ENCODE measurements at regions not wholly inside any gene's neighbourhood (a gene's known extent, or its start where the extent isn't known, plus 50 kb on each side); places are given as distances from the start of the nearest gene placed in this dataset.
A peak's percentile ranks its signal among the peaks of the same experiment; 100 is the strongest.
"Not testable (repeated sequence)": the region's sequence is repeated elsewhere in the genome, so short reads cannot be mapped to it uniquely, and the experiment has no call there.

DNA sequence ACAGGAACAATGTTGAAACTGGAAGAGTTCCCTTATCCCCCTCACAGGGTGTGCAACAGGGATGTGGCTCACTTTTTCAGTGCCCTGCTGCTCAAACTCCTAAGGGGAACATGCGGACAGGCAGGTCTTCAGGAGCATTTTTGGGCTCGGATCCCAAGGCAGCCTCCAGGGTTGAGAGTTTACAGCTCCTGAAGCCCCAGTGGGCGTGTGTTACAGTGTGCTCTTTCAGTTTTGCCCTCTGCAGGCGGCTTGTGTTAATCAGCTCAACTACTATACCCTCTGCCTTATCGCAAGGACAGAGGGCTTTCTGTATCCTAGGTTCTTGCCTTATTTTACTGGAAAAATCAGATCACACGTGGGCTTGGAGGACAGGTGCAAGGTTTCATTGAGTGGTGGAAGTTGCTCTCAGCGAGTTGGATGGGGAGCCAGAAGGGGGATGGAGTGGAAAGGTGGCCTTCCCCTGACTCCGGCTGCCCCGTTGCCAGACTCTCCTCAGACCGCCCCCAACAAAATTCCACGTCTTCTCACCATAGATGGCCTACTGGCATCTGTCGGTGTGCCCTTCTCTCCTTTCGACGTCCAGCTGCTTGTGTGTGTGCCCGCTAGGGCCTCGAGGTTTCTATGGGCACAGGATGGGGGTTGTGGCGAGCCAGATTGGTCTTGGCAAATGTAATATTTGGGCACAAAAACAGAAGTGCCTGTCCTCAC lies 541.9 kb downstream of the TMX3 start:
- TF ChIP-seq, protein P1, sequence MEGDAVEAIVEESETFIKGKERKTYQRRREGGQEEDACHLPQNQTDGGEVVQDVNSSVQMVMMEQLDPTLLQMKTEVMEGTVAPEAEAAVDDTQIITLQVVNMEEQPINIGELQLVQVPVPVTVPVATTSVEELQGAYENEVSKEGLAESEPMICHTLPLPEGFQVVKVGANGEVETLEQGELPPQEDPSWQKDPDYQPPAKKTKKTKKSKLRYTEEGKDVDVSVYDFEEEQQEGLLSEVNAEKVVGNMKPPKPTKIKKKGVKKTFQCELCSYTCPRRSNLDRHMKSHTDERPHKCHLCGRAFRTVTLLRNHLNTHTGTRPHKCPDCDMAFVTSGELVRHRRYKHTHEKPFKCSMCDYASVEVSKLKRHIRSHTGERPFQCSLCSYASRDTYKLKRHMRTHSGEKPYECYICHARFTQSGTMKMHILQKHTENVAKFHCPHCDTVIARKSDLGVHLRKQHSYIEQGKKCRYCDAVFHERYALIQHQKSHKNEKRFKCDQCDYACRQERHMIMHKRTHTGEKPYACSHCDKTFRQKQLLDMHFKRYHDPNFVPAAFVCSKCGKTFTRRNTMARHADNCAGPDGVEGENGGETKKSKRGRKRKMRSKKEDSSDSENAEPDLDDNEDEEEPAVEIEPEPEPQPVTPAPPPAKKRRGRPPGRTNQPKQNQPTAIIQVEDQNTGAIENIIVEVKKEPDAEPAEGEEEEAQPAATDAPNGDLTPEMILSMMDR (IDR thresholded peaks at IDR 0.05) = no peak
- Mint-ChIP-seq H3K36me3 (ENCODE audit: low read depth) (peaks cover 4% of the 10 kb centered on the region), H3K4me3 (ENCODE audit: unreplicated experiment) (no peak overlapping the region), H3K4me1 (ENCODE audit: low read depth) (peaks cover under 1% of the 10 kb centered on the region), H3K9me3 (ENCODE audit: low read depth) (peaks cover 25% of the 10 kb centered on the region), H3K27me3 (ENCODE audit: low read depth) (no peaks in the 10 kb centered on the region), H3K27ac (ENCODE audit: unreplicated experiment) (no peak overlapping the region)
- peak; percentile 57 for DNase-seq (ENCODE audit: low spot score)

DNA sequence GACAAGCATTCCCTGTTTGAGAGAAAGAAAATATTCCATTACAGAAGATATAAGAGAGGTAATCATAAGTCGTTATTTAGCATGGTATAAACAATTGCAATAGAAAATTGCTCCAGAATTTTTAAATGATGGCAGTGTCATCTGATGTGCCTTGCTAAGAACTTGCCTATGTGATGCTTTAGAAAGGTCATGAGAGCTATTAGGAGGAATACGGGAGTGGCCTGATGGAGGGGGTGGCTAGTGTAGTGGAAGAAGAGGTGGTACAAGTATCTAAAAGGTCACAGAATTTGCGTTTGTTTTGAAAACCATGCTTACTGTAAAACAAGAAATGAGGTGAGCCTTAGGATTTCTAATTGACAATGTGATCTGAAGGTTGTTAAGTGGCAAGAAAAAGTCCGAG lies 550.0 kb downstream of the TMX3 start:
- Mint-ChIP-seq H3K27me3 (ENCODE audit: low read depth) (no peaks in the 10 kb centered on the region), H3K27ac (ENCODE audit: unreplicated experiment) (no peak overlapping the region), H3K4me3 (ENCODE audit: unreplicated experiment) (no peak overlapping the region), H3K36me3 (ENCODE audit: low read depth) (peaks cover 4% of the 10 kb centered on the region), H3K4me1 (ENCODE audit: low read depth) (peaks cover 8% of the 10 kb centered on the region), H3K9me3 (ENCODE audit: low read depth) (peaks cover 17% of the 10 kb centered on the region)
- no peak for DNase-seq (ENCODE audit: low spot score)
- TF ChIP-seq, protein P1 (IDR thresholded peaks at IDR 0.05) = no peak

DNA sequence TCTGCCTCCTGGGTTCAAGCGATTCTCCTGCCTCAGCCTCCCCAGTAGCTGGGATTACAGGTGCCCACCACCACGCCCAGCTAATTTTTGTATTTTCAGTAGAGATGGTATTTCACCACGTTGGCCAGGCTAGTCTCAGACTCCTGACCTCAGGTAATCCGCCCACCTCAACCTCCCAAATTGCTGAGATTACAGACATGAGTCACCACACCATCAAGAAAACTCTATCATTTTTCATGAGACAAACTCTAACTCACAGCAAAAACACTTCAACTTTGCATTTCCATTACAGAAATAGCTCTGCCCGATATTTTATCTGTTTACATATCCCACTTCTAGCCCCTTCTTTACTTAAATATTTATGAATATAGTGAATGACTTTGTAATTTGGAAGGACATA lies 561.1 kb downstream of the TMX3 start:
- H3K27ac Mint-ChIP-seq (ENCODE audit: unreplicated experiment); H3K4me3 Mint-ChIP-seq (ENCODE audit: unreplicated experiment); H3K27me3 Mint-ChIP-seq (ENCODE audit: low read depth); H3K4me1 Mint-ChIP-seq (ENCODE audit: low read depth); H3K36me3 Mint-ChIP-seq (ENCODE audit: low read depth); DNase-seq (ENCODE audit: low spot score): not testable (repeated sequence)
- H3K9me3 Mint-ChIP-seq (ENCODE audit: low read depth) = peaks cover 17% of the 10 kb centered on the region

DNA sequence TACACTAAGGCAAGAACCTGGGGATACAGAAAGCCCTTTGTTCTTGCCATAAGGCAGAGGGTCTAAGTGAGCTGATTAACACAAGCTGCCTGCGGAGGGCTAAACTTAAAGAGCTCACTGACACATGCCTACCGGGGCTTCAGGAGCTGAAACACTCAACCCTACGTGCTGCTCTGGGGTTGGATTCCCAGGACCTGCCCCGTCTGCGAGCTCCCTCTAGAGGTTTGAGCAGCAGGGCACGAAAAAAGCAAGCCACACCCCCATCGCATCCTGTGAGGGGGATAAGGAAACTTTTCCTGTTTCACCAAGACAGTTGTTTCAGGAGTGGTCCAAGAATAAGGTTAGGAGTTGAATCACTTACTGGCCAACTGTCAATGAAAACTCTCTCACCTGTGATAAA lies 562.1 kb downstream of the TMX3 start:
- H3K9me3 Mint-ChIP-seq (ENCODE audit: low read depth) = peaks cover 13% of the 10 kb centered on the region
- H3K4me1 Mint-ChIP-seq (ENCODE audit: low read depth) = peaks cover 6% of the 10 kb centered on the region
- peaks cover 2% of the 10 kb centered on the region for H3K36me3 Mint-ChIP-seq (ENCODE audit: low read depth)
- no peak overlapping the region for H3K27ac Mint-ChIP-seq (ENCODE audit: unreplicated experiment)
- peak; percentile 39 for DNase-seq (ENCODE audit: low spot score)
- no peak overlapping the region for H3K4me3 Mint-ChIP-seq (ENCODE audit: unreplicated experiment)
- no peaks in the 10 kb centered on the region for H3K27me3 Mint-ChIP-seq (ENCODE audit: low read depth)
- TF ChIP-seq, protein P1 (IDR thresholded peaks at IDR 0.05) = peak; percentile 30

DNA sequence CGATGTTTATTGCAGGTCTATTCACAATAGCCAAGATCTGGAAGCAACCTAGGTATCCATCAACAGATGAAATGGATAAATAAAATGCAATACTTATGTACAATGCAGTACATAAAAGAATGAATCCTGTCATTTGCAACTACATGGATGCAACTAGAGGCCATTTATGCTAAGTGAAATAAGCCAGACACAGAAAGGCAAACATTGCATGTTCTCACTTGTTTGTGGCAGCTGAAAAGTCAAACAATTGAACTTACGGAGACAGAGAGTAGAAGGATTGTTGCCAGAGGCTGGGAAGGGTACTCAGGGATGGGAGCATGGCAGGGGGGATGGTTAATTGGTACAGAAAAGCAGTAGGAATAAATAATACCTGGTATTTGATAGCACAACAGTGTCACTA lies 563.9 kb downstream of the TMX3 start:
- no peak overlapping the region for H3K4me3 Mint-ChIP-seq (ENCODE audit: unreplicated experiment)
- no peaks in the 10 kb centered on the region for H3K27me3 Mint-ChIP-seq (ENCODE audit: low read depth)
- H3K27ac Mint-ChIP-seq (ENCODE audit: unreplicated experiment) = no peak overlapping the region
- peaks cover 8% of the 10 kb centered on the region for H3K4me1 Mint-ChIP-seq (ENCODE audit: low read depth)
- DNase-seq (ENCODE audit: low spot score) = no peak
- no peaks in the 10 kb centered on the region for H3K9me3 Mint-ChIP-seq (ENCODE audit: low read depth)
- no peaks in the 10 kb centered on the region for H3K36me3 Mint-ChIP-seq (ENCODE audit: low read depth)
- TF ChIP-seq, protein P1 (IDR thresholded peaks at IDR 0.05) = no peak

DNA sequence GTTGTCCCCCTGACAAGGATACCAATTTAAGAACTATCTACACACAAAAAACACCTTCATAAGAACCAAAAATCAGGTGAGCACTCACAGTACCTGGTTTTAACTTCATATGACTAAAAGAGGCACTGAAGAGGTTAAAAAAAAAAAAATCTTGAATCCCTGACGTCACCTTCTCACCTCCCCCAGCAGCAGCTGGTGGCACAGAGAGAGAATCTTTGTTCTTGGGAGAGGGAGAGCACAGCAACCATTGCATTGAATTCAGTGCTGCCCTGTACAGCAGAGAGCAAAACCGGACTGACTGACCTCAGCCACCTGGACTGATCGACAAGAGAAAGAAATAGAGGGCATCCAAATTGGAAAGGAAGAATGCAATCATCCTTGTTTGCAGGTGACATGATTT lies 566.0 kb downstream of the TMX3 start:
- H3K4me3 Mint-ChIP-seq (ENCODE audit: unreplicated experiment) = no peak overlapping the region
- peaks cover 8% of the 10 kb centered on the region for H3K4me1 Mint-ChIP-seq (ENCODE audit: low read depth)
- DNase-seq (ENCODE audit: low spot score) = no peak
- no peak overlapping the region for H3K27ac Mint-ChIP-seq (ENCODE audit: unreplicated experiment)
- no peaks in the 10 kb centered on the region for H3K27me3 Mint-ChIP-seq (ENCODE audit: low read depth)
- no peaks in the 10 kb centered on the region for H3K36me3 Mint-ChIP-seq (ENCODE audit: low read depth)
- H3K9me3 Mint-ChIP-seq (ENCODE audit: low read depth) = peaks cover 2% of the 10 kb centered on the region
- TF ChIP-seq, protein P1 (IDR thresholded peaks at IDR 0.05) = no peak
